ENCODE measurements at regions not wholly inside any gene's neighbourhood (a gene's known extent, or its start where the extent isn't known, plus 50 kb on each side); places are given as distances from the start of the nearest gene placed in this dataset.

GRCh38 chr5:148719605-148720004 is 65.3 kb upstream of the HTR4 start:
- Histone ChIP-seq H3K27me3 (peaks cover 0 to 8% (median 0%) of the 10 kb centered on the region in 4 donors), H3K4me1 (no peaks in the 10 kb centered on the region), H3K4me3 (no peak overlapping the region), H3K9me3 (no peaks in the 10 kb centered on the region), H3K36me3 (no peaks in the 10 kb centered on the region), H3K27ac (no peak overlapping the region)
- WGBS, 2 donors, result 66 to 76% methylated on average over 3 of the region's 3 CpGs
- intact Hi-C loops (cut with DNase I), result no loop called here
- TF ChIP-seq POLR2A (IDR thresholded peaks at IDR 0.05) (no peak), CTCF (IDR thresholded peaks at IDR 0.05) (no peak)
- DNase-seq, result no peak

- Histone ChIP-seq H3K4me1 (no peaks in the 10 kb centered on the region), H3K27ac (no peak overlapping the region), H3K4me3 (no peak overlapping the region), H3K27me3 (peaks cover 0 to 8% (median 0%) of the 10 kb centered on the region in 4 donors), H3K9me3 (no peaks in the 10 kb centered on the region), H3K36me3 (no peaks in the 10 kb centered on the region)
- DNase-seq, result no peak
- intact Hi-C loops (cut with DNase I), result no loop called here
- TF ChIP-seq POLR2A (IDR thresholded peaks at IDR 0.05), result no peak
Measured at GRCh38 chr5:148720257-148720656, 65.9 kb upstream of the HTR4 start.

- Histone ChIP-seq H3K4me1 (no peaks in the 10 kb centered on the region), H3K9me3 (no peaks in the 10 kb centered on the region), H3K4me3 (no peak overlapping the region), H3K27ac (no peak overlapping the region), H3K27me3 (peaks cover 0 to 8% (median 0%) of the 10 kb centered on the region in 4 donors), H3K36me3 (no peaks in the 10 kb centered on the region)
- no peak for DNase-seq
- intact Hi-C loops (cut with DNase I), result no loop called here
- no peak for TF ChIP-seq CTCF (IDR thresholded peaks at IDR 0.05)
- TF ChIP-seq POLR2A (IDR thresholded peaks at IDR 0.05), result no peak
Measured at GRCh38 chr5:148723143-148723542, 68.8 kb upstream of the HTR4 start.

GRCh38 chr5:148725675-148726074 is 71.3 kb upstream of the HTR4 start:
- intact Hi-C loops (cut with DNase I), result no loop called here
- H3K9me3 ChIP-seq, result no peaks in the 10 kb centered on the region

GRCh38 chr5:148729182-148729581 is 74.9 kb upstream of the HTR4 start:
- H3K36me3 ChIP-seq, result no peaks in the 10 kb centered on the region
- no peak overlapping the region for H3K4me3 ChIP-seq
- peaks cover 0 to 23% (median 11%) of the 10 kb centered on the region in 3 donors for H3K4me1 ChIP-seq
- no peak overlapping the region for H3K27ac ChIP-seq
- no peaks in the 10 kb centered on the region for H3K27me3 ChIP-seq
- peak in 1 of 6 experiments; percentile 16 for TF ChIP-seq CTCF (IDR thresholded peaks at IDR 0.05)
- no peak for TF ChIP-seq POLR2A (IDR thresholded peaks at IDR 0.05)
- no peak for DNase-seq
- no peaks in the 10 kb centered on the region for H3K9me3 ChIP-seq
- intact Hi-C loops (cut with DNase I), result no loop called here

More at GRCh38 chr5:148725675-148726074, 71.3 kb upstream of the HTR4 start:
- TF ChIP-seq POLR2A (IDR thresholded peaks at IDR 0.05), result no peak
- no peak for TF ChIP-seq CTCF (IDR thresholded peaks at IDR 0.05)
- H3K27me3 ChIP-seq, result no peaks in the 10 kb centered on the region
- no peak overlapping the region for H3K27ac ChIP-seq
- H3K4me3 ChIP-seq, result no peak overlapping the region
- WGBS, 2 donors, result 83 to 84% methylated on average over 6 of the region's 6 CpGs
- H3K4me1 ChIP-seq, result peaks cover 0 to 8% (median 8%) of the 10 kb centered on the region in 3 donors
- H3K36me3 ChIP-seq, result no peaks in the 10 kb centered on the region
- no peak for DNase-seq

- DNase-seq, result no peak
Measured at GRCh38 chr5:148730270-148730669, 75.9 kb upstream of the HTR4 start.

More at GRCh38 chr5:148730270-148730669, 75.9 kb upstream of the HTR4 start:
- Histone ChIP-seq H3K27ac (peak overlapping the region in 2 of 4 donors; percentile 10 to 22), H3K4me3 (no peak overlapping the region), H3K4me1 (peaks cover 0 to 23% (median 11%) of the 10 kb centered on the region in 3 donors), H3K9me3 (no peaks in the 10 kb centered on the region), H3K27me3 (no peaks in the 10 kb centered on the region), H3K36me3 (no peaks in the 10 kb centered on the region)
- TF ChIP-seq POLR2A (IDR thresholded peaks at IDR 0.05), result no peak
- no peak for TF ChIP-seq CTCF (IDR thresholded peaks at IDR 0.05)
- intact Hi-C loops (cut with DNase I), result loop anchor here (2.0 to 10.0 kb wide), 3 partner anchors 275 to 305 kb away; no protein-coding TSS in a partner anchor
- WGBS, 2 donors, result 66 to 86% methylated on average over 1 to 2 of the region's 2 CpGs

Data from esophagus squamous epithelium (tissue), 5 donors.